Left colon (tissue), 2 donors: ENCODE measurements at regions not wholly inside any gene's neighbourhood (a gene's known extent, or its start where the extent isn't known, plus 50 kb on each side); places are given as distances from the start of the nearest gene placed in this dataset.

Source experiments
- ATAC-seq: fragments of 200-7000 bp; cut with Tn5 transposase; one replicate; pipeline ENCODE4 v1.9.1; 2020; ENCODE audit warnings: mild to moderate bottlenecking, moderate library complexity
- DNase-seq, 2 donors: peaks; one replicate each; pipeline ENCODE4 v3.0.0-alpha.2; 2020
- intact Hi-C, 2 donors: fragments of 100-400 bp; cut with DNase I in 1 of 2; cut with micrococcal nuclease in 1 of 2; formaldehyde crosslinking; loops; one replicate each; pipeline versions ENCODE4 v1.11.2 to v1.14.0; 2022; cut with DNase I, micrococcal nuclease
- donor health status: DM: no; HTN: no; CAD: no.
- donor health status: DM: yes; HTN: yes; CAD: no.

- ATAC-seq, result no peak
- intact Hi-C loops, result no loop called here
Observed at GRCh38 chr10:52706332-52707070, 66.1 kb downstream of the MBL2 start.

More at GRCh38 chr10:52706332-52707070, 66.1 kb downstream of the MBL2 start:
- DNase-seq, result no peak
